GM12865 (cell line): ENCODE measurements at regions not wholly inside any gene's neighbourhood (a gene's known extent, or its start where the extent isn't known, plus 50 kb on each side); places are given as distances from the start of the nearest gene placed in this dataset.

Experiments used
- DNase-seq: peaks from one replicate; pipeline ENCODE4 v3.0.0; 2010; ENCODE audit warnings: low read depth
- H3K4me3 ChIP-seq: 2 replicates; pipeline ENCODE4 v1.5.1; 2011; ENCODE audit warnings: mild to moderate bottlenecking, low read depth, low read length, control low read depth
- CTCF ChIP-seq: IDR thresholded peaks from 2 replicates; pipeline ENCODE4 v1.5.1; 2011; ENCODE audit warnings: low read length, control low read depth, low read depth, inconsistent platforms; ENCODE audit not compliant: insufficient read depth; ENCODE audit errors: missing control alignments

GRCh38 chr2:60400462-60401246 lies 152.8 kb downstream of the BCL11A start:
- no peak for DNase-seq
- no peak overlapping the region for H3K4me3 ChIP-seq
- TF ChIP-seq CTCF = no peak

- no peak for DNase-seq
- no peak overlapping the region for H3K4me3 ChIP-seq
- TF ChIP-seq CTCF = no peak
These were observed 159.0 kb downstream of the BCL11A start for GRCh38 chr2:60394463-60394862.

- H3K4me3 ChIP-seq = no peak overlapping the region
- DNase-seq = peak; percentile 27
- no peak for TF ChIP-seq CTCF
These were observed 161.6 kb downstream of the BCL11A start for GRCh38 chr2:60391649-60392375.

- DNase-seq = no peak
- no peak overlapping the region for H3K4me3 ChIP-seq
- TF ChIP-seq CTCF = no peak
These were observed 162.2 kb downstream of the BCL11A start for GRCh38 chr2:60391230-60391629.

GRCh38 chr2:60386436-60386835 lies 167.0 kb downstream of the BCL11A start:
- no peak for TF ChIP-seq CTCF
- no peak for DNase-seq
- H3K4me3 ChIP-seq = no peak overlapping the region

- TF ChIP-seq CTCF = no peak
- no peak for DNase-seq
- H3K4me3 ChIP-seq = no peak overlapping the region
These were observed 167.8 kb downstream of the BCL11A start for GRCh38 chr2:60385648-60386047.
